HG03565 (cell line): ENCODE measurements at regions not wholly inside any gene's neighbourhood (a gene's known extent, or its start where the extent isn't known, plus 50 kb on each side); places are given as distances from the start of the nearest gene placed in this dataset.

Experiments
- ATAC-seq: cut with Tn5 transposase; IDR thresholded peaks from one replicate; pipeline ENCODE4 v1.9.1; 2021; ENCODE audit warnings: mild to moderate bottlenecking, moderate library complexity; ENCODE audit not compliant: unreplicated experiment

DNA sequence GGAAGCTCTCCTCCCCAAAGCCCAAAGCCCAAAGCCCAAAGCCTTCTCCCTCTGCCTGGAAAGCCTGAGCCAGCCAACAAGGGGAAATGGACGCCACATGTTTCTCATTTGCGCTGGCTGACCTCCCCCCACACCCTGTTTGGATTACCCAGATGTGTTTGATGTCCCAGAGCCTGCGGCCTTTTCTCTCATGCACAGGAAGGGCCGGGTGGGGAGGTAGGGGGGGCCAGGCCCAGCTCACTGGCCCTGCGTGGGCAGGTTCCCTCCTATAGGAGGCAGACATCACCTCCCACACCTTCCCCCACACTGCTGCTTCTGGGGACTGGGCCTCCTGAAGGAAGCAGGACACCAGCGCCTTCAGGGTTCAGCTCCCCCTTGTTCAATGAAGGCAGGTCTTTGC is 116.3 kb downstream of the NAV1 start:
- no peak for ATAC-seq

DNA sequence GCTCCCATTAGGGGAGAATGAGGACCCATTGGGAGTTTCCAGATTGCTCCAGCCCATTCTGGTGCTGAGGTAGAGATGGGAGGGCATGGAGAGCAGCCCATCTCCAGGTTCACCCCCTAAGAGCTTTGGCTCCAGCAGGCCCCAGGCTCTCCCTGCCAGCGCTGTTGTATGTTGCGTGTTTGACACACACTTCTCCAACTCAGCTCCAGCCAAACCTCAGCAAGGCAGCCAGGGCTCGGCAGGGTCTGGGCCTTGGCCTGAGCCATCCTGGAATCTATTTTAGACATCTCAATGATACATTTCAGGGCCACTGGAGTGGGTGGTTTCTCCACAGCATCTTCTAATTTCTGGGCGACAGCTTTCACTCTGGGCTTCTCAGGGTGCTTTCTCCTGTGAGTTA is 117.0 kb downstream of the NAV1 start:
- ATAC-seq = no peak

DNA sequence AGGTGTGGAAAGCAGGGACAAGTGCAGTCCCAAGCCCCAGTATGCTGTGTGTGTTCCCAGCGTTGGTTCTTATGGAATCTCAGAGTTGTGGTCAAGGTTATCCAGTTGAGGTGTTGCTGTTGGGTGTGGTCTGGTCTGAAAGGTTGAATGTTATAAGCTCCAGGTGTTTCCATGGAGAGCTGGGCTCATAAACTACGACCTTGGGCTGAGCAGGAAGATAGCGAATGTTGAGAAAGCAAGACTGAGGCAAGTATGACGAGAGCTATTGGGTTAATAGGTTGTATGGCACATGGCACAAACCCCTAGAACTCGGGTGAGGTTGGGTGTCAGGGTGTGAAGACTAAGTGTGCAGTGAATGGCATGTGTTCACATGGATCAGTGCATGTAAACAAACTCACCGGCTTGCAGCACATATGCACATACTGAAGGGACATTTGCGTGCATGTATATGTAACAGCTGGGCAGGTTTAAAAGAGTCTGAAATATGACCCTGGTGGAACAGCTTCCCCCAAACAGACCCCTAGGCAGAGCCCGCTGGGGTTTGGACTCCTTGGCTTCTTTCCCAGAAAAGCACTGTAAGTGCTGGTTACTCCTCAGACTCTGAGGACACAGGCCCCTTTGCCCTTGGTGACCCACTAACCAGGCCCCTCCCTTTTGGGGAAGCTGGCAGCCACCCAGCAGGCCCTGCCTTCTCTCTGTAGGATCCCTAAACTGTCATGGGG is 117.5 kb downstream of the NAV1 start:
- no peak for ATAC-seq

DNA sequence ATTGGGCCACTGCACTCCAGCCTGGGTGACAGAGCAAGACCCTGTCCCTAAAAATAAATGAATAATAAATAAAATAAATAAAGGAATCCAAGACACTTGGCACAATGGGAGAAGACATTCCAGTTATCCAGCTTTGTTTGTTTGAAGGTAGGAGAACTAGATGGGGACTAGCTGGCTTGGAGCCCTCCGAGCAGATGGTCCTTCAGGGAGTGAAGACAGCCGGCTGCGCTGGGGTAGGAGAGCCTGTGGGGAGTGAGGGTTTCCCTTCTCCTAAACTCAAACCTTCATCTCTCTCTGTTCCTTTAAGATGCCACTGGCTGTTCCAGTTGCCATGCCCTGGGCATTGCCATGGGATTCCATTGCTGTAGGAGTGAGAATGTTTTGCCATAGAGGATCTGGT is 120.6 kb downstream of the NAV1 start:
- no peak for ATAC-seq

DNA sequence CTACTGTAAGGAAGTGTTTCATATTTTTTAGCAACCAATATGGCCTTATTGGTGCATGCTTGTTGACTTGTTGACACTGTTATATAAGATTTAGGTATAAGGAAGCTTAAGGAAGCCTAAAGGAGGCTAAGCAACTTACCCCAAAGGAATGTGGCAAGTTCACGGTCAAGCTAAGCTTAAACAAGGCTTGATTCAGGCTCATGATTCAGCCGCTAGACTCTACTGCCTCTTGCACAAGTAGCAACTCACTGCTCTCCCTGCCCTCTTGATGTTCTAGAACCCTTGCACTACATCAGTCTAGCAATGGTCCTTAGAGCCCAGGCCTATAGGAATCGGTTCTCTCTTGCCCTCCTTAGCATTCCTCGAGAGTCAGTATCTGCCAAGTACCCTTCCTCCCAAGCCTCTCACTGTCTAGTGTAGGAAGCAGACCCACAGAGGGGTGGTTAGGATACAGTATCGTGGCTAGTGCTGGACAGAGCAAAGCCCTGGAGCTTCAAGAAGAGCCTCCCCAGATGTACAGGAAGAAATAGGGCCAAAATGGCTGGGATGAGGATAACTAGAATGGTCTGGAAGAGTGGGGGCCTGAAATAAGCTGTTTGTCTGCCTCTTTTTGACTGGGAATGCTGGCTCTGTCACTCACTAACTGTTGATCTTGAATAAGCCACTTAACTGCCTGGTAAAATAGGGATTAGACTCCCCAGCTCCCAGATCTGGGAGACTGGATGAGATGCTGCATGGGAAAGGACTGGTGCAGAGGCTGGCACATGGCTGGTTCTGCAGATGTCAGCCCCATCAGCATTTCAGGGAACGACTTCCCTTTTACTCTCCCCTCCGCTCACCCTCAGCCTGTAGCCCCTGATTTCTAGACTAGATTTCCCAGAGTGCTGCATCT is 122.2 kb downstream of the NAV1 start:
- ATAC-seq = no peak

DNA sequence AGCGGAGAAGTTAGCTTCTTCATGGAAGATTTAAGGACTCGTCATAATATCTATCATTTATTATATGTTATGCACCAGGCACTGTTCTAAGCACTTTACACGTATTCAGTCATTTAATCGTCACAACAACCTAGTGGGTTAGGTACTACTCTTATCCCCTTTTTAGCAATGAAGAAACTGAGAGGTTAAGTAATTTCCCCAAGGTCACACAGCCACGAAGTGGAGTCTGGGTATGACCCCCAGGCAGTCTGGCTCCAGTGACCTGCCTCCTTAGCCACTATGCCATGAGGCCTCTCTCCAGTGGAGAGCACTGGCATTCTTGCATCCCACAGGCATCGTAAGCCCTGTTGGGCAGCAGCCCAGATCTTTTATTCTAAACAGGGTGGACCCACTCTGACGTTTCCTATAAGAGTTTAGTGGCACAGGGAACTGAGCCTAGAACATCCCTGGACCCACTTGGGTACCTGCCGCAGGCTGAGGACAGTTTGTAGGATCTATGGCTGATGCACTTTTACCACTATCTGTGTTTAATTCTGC is 123.0 kb downstream of the NAV1 start:
- ATAC-seq = no peak

DNA sequence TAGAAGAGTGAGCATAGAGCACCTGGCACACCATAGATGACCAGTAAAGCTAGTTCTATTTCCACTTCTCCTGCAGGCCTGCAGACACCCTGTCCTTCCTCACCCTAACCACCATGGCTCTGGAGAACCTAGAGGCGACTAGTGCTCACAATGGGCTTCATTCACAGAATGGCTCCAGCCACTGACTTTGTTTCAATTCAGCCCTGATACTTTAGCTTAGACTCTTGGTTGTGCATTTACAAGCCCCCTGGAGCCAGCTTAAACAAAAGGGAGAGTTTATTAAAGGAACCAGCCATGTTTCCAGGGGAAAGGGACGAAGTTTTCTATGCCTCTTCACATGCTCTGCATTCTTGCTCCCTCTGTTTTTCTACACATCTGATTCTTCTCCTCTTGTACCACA is 123.7 kb downstream of the NAV1 start:
- ATAC-seq = no peak

DNA sequence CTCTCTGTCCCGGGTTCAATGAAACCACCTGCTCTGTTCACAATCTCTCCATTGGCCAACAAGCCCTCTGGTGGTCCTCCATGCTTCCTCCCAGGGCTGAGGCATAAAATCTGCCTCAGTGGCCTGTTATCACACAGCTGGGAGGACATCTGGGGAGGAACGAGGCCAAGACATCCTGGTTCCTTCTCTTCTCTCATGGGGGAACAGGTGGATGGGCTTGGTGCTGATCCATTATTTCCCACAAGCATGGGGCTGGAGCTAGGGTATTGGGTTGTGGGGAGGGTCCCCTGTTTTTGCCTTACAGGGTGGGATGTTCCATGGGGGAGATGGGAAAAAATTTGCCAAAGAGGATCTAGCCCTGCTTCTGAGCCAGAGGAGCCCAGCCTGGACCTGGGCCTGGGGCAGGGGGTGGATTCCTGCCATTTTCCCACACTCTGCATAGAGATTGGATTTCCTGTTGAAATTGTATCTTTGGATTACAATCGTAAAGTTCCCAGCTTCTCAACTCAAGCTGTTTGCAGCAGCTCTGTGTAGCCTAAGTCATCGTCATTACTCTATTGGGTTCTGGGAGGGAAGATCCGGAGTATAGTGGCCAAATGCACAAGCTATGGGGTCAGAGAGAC is 124.7 kb downstream of the NAV1 start:
- ATAC-seq = no peak

DNA sequence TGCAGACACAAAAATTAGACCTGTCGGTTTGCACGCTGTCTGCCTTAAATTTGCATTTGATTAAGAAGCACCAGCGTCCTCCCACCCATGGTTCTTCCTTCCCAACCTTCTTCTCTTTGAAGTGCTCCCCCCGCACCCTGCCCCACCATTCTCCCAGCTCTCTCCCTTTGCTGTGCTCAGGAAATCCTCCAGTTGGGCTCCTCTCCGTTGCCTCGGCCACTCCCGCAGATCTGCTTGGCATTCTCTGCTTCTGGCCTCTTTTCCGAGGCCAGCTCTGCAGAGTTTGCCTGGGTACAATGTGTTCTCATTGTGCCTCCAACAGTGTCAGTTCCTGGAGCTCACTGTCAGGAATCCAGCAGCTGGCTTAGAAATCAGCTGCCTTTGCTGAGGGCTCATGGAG is 126.1 kb downstream of the NAV1 start:
- no peak for ATAC-seq

DNA sequence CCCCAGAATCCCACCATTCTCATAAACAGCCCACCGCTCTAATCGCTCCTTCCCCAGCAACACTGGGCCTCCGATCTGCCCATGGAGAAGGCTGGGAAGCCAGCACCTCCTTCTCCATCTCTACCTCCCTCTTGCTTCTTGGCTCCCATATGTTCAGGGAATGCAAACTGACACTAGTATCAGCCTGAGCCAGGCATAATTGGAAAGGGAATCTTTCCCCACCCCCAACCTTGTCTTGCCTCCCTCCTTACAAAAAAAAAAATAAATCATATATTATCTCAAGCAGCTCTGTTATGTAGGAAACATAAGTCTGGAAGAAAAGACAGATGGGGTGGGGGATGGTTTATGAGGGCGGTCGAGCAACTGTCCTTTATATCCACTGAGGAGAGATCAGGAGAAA is 127.2 kb downstream of the NAV1 start:
- no peak for ATAC-seq

DNA sequence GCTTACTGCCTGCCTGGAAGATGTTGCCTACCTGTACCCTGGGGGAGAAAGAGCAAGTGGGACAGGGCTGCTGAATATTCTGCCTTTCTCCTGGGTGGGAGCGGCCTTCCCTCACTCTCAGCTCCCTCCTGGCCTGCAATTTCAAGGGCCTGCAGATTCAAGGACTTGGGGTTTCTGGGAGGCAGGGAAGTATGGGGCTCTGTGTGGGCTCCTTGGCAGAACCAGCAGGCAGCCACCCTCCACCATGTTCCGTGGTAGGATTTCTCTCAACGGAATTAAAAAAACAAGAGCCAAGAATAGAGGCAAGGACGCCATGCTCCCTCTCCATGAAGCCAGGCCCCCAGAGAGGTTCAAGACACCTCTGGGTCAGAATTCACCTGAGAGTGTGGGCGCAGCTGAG is 127.7 kb downstream of the NAV1 start:
- ATAC-seq = no peak

DNA sequence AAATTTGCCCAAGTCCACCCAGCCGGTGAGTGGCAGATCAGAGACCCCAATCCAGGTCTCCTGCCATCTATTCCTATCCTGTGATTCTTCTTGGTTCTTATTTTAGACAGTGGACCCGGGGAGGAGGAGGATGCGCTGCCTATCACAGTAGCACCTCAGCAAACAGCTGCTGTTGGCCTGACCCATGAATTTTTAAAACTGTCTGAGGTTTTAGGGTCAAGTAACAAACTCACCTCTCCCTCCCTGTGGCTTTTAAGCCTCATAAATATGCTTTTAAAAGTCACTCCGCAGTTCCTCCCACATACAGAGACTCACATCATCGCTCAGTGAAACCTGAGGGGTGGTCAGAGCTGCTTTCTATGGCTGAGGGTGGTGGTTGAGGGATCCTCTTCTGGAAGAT is 128.6 kb downstream of the NAV1 start:
- ATAC-seq = no peak

DNA sequence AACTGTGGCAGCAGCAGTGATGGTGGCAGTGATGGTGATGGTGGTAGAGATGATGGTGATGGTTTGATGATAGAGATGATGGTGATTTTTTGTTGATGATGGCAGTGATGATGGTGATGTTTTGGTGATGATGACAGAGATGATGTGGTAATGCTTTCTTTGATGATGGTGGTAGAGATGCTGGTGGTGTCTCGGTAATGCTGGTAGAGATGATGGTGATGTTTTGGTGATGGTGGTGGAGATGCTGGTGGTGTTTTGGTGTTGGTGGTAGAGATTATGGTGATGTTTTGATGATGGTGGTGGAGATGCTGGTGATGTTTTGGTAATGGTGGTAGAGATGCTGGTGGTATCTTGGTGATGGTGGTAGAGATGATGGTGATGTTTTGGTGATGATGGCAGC is 131.6 kb downstream of the NAV1 start:
- ATAC-seq = no peak

DNA sequence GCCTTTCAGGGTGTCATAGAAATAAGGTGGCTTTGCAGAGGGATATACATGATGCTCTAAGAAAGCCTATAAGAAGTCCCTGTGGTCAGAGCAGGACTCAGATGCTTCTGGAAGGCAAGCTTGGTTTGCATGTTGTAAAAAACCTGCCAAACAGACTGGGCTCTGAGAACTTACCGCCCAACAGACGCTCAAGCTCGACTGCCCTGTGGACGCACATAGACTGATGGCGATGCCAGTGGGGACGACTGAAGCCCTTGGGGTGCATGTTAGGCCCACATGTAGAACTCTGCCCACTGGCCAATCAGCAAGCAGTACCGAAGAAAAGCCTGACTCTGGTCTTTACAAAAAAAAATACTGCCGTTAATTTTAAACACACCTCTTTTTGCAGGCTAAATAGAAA is 133.8 kb downstream of the NAV1 start:
- no peak for ATAC-seq

DNA sequence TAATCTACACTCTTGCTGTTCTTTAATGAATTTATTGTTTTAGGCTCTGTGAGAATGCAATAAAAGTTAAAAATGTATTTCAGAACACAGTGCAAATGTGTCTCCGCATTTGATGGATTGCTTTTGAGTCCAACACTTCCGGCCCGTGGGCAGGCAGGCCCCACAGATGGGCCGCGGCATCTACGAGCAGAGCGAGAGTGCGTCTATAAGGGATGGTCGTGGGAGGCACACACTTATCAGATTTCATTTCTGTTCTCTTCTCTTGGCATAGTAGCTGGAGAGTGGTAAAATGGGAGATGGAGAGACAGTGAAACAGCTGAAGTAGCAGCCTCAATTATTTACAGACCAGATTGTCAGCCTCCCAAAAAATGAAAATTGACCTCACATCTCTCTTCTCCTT is 134.2 kb downstream of the NAV1 start:
- ATAC-seq = no peak

DNA sequence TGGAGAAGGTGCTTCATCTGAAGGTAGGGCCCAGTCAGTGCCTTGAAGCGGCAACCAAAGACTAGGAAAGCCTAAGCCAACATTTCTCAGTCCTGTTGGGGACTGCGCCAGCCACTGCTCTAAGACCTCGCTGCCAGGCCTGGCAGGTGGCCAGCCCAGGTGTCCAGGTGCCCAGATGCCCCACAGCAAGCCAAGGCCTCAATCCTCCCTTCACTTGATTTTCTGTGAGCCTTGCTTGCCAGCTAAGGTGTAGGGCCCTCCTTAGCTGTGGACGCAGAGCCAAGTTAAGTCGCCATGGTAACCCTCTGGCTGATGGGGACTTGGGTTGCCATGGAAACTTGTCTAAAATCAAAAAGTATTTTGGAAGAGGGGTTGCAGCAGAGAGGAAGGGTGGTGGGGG is 135.0 kb downstream of the NAV1 start:
- no peak for ATAC-seq

DNA sequence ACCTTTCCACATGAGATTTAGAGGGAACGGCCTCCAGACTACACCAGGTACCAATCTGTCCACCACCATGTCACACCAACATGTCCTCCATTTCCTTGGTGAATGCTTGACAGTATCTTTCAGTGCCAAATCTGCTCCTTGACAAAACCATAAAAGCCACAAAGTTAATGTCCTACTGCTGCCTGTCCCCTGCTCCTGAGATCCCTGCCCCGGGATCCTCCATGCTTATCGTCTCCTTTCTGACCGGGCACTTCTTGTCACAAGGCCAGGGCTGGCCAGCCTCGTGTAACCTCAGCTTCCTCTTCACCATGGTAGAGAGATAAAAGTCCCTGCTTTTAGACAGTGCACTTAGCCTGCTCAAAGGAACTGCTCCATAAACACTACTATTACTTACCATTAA is 136.2 kb downstream of the NAV1 start:
- ATAC-seq = no peak

DNA sequence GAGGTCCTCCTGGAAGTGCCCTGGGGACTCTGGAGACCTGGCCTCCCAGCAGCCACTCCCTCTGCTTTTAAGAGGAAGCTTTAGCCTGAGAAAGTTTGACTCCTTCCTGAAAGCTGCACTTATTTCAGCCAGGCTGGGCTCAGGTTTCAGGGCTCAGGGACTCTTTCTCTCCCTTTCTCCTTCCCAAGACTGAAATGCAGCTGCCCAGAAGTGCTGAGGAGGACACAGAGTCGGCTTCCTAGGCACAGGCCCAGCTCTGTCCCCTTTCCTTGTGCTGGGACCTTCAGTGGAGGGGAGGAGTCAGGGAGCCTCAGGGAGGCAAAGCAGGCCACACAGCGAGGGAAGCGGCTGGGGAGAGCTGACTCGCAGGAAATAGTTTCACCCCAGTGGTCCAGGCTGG is 137.3 kb downstream of the NAV1 start:
- ATAC-seq = no peak

DNA sequence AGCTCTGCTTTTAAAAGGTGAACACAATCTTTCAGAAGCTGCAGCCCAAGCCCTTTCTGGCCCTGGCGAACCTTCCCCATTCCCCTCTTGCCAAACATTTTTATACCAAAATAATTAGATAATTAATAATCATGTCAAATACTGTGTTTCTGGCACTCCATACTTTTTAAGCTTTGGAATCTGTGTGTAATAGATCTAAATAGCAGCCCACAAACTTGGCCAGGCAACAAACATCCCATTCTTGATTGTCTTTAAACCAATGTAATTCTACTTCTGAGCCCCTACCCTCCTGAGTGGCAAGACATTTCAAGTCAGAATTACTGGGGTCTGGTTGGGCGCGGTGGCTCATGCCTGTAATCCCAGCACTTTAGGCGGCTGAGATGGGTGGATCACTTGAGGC is 137.7 kb downstream of the NAV1 start:
- ATAC-seq = no peak

DNA sequence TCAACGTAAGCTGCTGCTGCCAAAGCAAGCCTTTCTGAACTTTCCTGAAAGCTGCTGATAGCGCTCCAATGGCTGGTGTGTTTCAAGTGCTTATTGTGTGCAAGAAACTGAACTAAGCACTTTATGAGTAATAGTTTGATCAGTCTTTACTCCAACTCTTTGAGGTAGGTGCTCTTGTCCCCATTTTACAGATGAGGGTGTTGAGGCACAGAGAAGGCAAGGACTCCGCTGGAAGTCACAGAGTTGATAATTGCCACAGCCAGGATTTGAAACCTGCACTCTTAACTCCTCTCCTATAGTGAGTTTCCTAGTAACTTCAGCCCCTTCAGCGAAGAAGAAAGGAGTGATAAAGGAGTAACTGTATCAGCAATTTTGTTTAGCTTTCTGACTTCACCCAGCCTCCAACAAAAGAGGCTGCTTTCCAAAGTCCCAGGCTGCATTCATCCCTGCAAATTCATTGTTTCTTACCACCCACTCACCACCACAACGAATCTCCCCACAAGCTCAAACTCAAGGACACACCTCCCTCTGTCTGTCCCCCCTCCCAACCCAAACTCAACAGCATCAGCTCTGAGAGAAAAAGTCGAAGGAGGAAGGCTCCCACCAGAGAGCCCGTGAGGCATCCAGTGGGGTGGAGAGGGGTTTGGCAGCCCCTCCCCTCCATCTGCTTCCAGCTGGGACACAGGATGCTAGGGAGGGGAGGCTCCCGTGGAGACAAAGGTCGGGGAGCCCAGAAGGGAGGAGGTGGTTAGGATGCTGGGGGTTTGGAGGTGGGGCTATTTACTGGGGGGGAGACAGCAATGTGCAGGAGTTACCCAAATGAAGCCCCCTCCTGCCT is 139.6 kb downstream of the NAV1 start:
- no peak for ATAC-seq

DNA sequence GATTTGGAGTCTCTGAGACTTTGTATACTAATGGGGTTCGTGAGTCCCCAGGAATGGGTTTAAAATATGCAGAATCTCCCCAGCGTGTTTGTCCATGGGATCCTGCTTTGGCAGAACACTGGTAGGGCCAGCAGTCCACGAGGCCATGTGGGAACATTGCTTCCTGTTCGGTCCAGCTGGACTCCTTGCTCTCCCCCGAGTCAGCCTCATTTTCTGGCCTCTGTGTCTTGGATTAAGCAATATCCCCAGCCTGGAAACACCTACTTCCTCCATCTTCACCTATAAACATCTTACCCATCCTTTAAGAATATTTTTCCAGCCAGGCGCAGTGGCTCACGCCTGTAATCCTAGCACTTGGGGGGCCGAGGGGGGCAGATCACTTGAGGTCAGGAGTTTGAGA is 142.4 kb downstream of the NAV1 start:
- no peak for ATAC-seq
